ENCODE measurements at regions not wholly inside any gene's neighbourhood (a gene's known extent, or its start where the extent isn't known, plus 50 kb on each side); places are given as distances from the start of the nearest gene placed in this dataset.

- H3K9me3 ChIP-seq, result peaks cover 18% of the 10 kb centered on the region
- no peak overlapping the region for H3K27ac ChIP-seq
- no peaks in the 10 kb centered on the region for H3K4me1 ChIP-seq
- no peak for TF ChIP-seq Cebpa-rat (IDR thresholded peaks at IDR 0.05)
- no peaks in the 10 kb centered on the region for H3K36me3 ChIP-seq
- no peak overlapping the region for H3K4me3 ChIP-seq
- no peaks in the 10 kb centered on the region for H3K27me3 ChIP-seq
- H3K4me2 ChIP-seq, result no peak overlapping the region
- no peak overlapping the region for H3K9ac ChIP-seq
- H4K20me1 ChIP-seq, result no peaks in the 10 kb centered on the region
These were observed 50.7 kb upstream of the SPATA12 start for GRCh38 chr3:57009802-57010201.

GRCh38 chr3:57009367-57009766, 51.1 kb upstream of the SPATA12 start:
- H3K4me1 ChIP-seq, result no peaks in the 10 kb centered on the region
- no peaks in the 10 kb centered on the region for H3K36me3 ChIP-seq
- H3K4me3 ChIP-seq, result no peak overlapping the region
- no peak overlapping the region for H3K27ac ChIP-seq
- H4K20me1 ChIP-seq, result no peaks in the 10 kb centered on the region
- H3K9ac ChIP-seq, result no peak overlapping the region
- peaks cover 18% of the 10 kb centered on the region for H3K9me3 ChIP-seq
- no peaks in the 10 kb centered on the region for H3K27me3 ChIP-seq
- H3K4me2 ChIP-seq, result no peak overlapping the region
- TF ChIP-seq Cebpa-rat (IDR thresholded peaks at IDR 0.05), result no peak

- Histone ChIP-seq H3K9ac (no peak overlapping the region), H3K27me3 (no peaks in the 10 kb centered on the region), H3K4me1 (no peaks in the 10 kb centered on the region), H3K4me2 (no peak overlapping the region), H3K36me3 (no peaks in the 10 kb centered on the region), H4K20me1 (no peaks in the 10 kb centered on the region), H3K27ac (no peak overlapping the region), H3K9me3 (peaks cover 2% of the 10 kb centered on the region), H3K4me3 (no peak overlapping the region)
- no peak for TF ChIP-seq Cebpa-rat (IDR thresholded peaks at IDR 0.05)
These were observed 52.7 kb upstream of the SPATA12 start for GRCh38 chr3:57007521-57008460.

GRCh38 chr3:57006949-57007419, 53.5 kb upstream of the SPATA12 start:
- Histone ChIP-seq H3K4me3 (no peak overlapping the region), H3K9ac (no peak overlapping the region), H3K36me3 (no peaks in the 10 kb centered on the region), H3K27me3 (no peaks in the 10 kb centered on the region), H3K4me2 (no peak overlapping the region), H4K20me1 (no peaks in the 10 kb centered on the region), H3K27ac (no peak overlapping the region), H3K4me1 (no peaks in the 10 kb centered on the region), H3K9me3 (no peaks in the 10 kb centered on the region)
- TF ChIP-seq Cebpa-rat (IDR thresholded peaks at IDR 0.05), result no peak

GRCh38 chr3:57006179-57006657, 54.2 kb upstream of the SPATA12 start:
- Histone ChIP-seq H3K4me2 (no peak overlapping the region), H3K9ac (no peak overlapping the region), H3K4me1 (no peaks in the 10 kb centered on the region), H4K20me1 (no peaks in the 10 kb centered on the region), H3K4me3 (no peak overlapping the region), H3K27ac (no peak overlapping the region), H3K36me3 (no peaks in the 10 kb centered on the region), H3K9me3 (no peaks in the 10 kb centered on the region), H3K27me3 (no peaks in the 10 kb centered on the region)
- TF ChIP-seq Cebpa-rat (IDR thresholded peaks at IDR 0.05), result no peak

GRCh38 chr3:57004229-57004628, 56.2 kb upstream of the SPATA12 start:
- H3K4me3 ChIP-seq, result no peak overlapping the region
- H3K27me3 ChIP-seq, result no peaks in the 10 kb centered on the region
- no peaks in the 10 kb centered on the region for H3K36me3 ChIP-seq
- no peak for TF ChIP-seq Cebpa-rat (IDR thresholded peaks at IDR 0.05)
- H3K27ac ChIP-seq, result no peak overlapping the region
- no peak overlapping the region for H3K9ac ChIP-seq
- H3K4me2 ChIP-seq, result no peak overlapping the region
- no peaks in the 10 kb centered on the region for H4K20me1 ChIP-seq
- H3K4me1 ChIP-seq, result no peaks in the 10 kb centered on the region
- no peaks in the 10 kb centered on the region for H3K9me3 ChIP-seq

GRCh38 chr3:57003676-57004075, 56.8 kb upstream of the SPATA12 start:
- no peak overlapping the region for H3K27ac ChIP-seq
- no peak for TF ChIP-seq Cebpa-rat (IDR thresholded peaks at IDR 0.05)
- no peak overlapping the region for H3K4me2 ChIP-seq
- H3K4me1 ChIP-seq, result no peaks in the 10 kb centered on the region
- H3K36me3 ChIP-seq, result no peaks in the 10 kb centered on the region
- no peaks in the 10 kb centered on the region for H4K20me1 ChIP-seq
- no peaks in the 10 kb centered on the region for H3K9me3 ChIP-seq
- H3K9ac ChIP-seq, result no peak overlapping the region
- no peak overlapping the region for H3K4me3 ChIP-seq
- H3K27me3 ChIP-seq, result no peaks in the 10 kb centered on the region

- Histone ChIP-seq H3K27ac (no peak overlapping the region), H3K27me3 (no peaks in the 10 kb centered on the region), H3K4me3 (no peak overlapping the region), H3K36me3 (no peaks in the 10 kb centered on the region), H3K4me2 (no peak overlapping the region), H4K20me1 (no peaks in the 10 kb centered on the region), H3K9me3 (no peaks in the 10 kb centered on the region), H3K4me1 (no peaks in the 10 kb centered on the region), H3K9ac (no peak overlapping the region)
- TF ChIP-seq Cebpa-rat (IDR thresholded peaks at IDR 0.05), result no peak
These were observed 59.1 kb upstream of the SPATA12 start for GRCh38 chr3:57001356-57001755.

GRCh38 chr3:57000012-57000411, 60.5 kb upstream of the SPATA12 start:
- Histone ChIP-seq H3K9ac (no peak overlapping the region), H3K4me1 (no peaks in the 10 kb centered on the region), H3K4me2 (no peak overlapping the region), H3K9me3 (no peaks in the 10 kb centered on the region), H3K27me3 (no peaks in the 10 kb centered on the region), H4K20me1 (no peaks in the 10 kb centered on the region), H3K27ac (no peak overlapping the region), H3K36me3 (no peaks in the 10 kb centered on the region), H3K4me3 (no peak overlapping the region)
- no peak for TF ChIP-seq Cebpa-rat (IDR thresholded peaks at IDR 0.05)

GRCh38 chr3:56999547-56999946, 60.9 kb upstream of the SPATA12 start:
- Histone ChIP-seq H3K9ac (no peak overlapping the region), H3K9me3 (no peaks in the 10 kb centered on the region), H3K4me2 (no peak overlapping the region), H3K4me3 (no peak overlapping the region), H3K27me3 (no peaks in the 10 kb centered on the region), H3K4me1 (no peaks in the 10 kb centered on the region), H4K20me1 (no peaks in the 10 kb centered on the region), H3K36me3 (no peaks in the 10 kb centered on the region), H3K27ac (no peak overlapping the region)
- TF ChIP-seq Cebpa-rat (IDR thresholded peaks at IDR 0.05), result no peak
